Breast epithelium (tissue), 3 donors: ENCODE measurements at regions not wholly inside any gene's neighbourhood (a gene's known extent, or its start where the extent isn't known, plus 50 kb on each side); places are given as distances from the start of the nearest gene placed in this dataset.

Source experiments
- CTCF ChIP-seq, 3 donors: fragments of 450-650 bp; IDR thresholded peaks; one replicate each; pipeline ENCODE4 v1.5.1; 2016 to 2017; ENCODE audit warnings: antibody characterized with exemption in 3 of 3, mild to moderate bottlenecking in 3 of 3, moderate library complexity in 3 of 3
- POLR2A ChIP-seq: fragments of 450-650 bp; IDR thresholded peaks from one replicate; pipeline ENCODE4 v1.6.1; 2016; ENCODE audit warnings: antibody characterized with exemption, mild to moderate bottlenecking, moderate library complexity
- POLR2AphosphoS5 ChIP-seq, 3 donors: sonication (generic); formaldehyde crosslinking; IDR thresholded peaks; one replicate each; pipeline ENCODE4 v1.6.1; 2017; ENCODE audit warnings: antibody characterized with exemption in 3 of 3

- TF ChIP-seq POLR2AphosphoS5 (IDR thresholded peaks at IDR 0.05) (no peak), CTCF (IDR thresholded peaks at IDR 0.05) (no peak), POLR2A (no peak)
These were observed 387.3 kb downstream of the TNS3 start for GRCh38 chr7:47194516-47195057.
